ENCODE measurements at regions not wholly inside any gene's neighbourhood (a gene's known extent, or its start where the extent isn't known, plus 50 kb on each side); places are given as distances from the start of the nearest gene placed in this dataset.

DNA sequence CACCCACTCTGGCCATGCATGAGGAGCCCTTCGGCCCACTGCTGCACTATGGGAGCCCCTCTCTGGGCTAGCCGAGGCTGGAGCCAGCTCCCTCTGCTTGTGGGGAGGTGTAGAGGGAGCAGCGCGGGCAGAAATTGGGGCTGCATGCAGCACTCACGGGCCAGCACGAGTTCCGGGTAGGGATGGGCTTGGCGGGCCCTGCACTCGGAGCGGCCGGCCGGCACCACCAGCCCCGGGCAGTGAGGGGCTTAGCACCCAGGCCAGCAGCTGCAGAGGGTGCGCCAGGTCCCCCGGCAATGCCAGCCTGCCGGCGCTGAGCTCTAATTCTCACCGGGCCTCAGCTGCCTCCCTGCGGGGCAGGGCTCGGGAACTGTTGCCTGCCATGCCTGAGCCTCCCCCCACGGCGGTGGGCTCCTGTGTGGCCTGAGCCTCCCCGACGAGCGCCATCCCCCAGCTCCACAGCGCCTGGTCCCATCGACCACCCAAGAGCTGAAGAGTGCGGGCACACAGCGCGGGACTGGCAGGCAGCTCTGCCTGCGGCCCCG is 209.0 kb downstream of the LTN1 start:
- no peak for DNase-seq (ENCODE audit: low spot score)

DNA sequence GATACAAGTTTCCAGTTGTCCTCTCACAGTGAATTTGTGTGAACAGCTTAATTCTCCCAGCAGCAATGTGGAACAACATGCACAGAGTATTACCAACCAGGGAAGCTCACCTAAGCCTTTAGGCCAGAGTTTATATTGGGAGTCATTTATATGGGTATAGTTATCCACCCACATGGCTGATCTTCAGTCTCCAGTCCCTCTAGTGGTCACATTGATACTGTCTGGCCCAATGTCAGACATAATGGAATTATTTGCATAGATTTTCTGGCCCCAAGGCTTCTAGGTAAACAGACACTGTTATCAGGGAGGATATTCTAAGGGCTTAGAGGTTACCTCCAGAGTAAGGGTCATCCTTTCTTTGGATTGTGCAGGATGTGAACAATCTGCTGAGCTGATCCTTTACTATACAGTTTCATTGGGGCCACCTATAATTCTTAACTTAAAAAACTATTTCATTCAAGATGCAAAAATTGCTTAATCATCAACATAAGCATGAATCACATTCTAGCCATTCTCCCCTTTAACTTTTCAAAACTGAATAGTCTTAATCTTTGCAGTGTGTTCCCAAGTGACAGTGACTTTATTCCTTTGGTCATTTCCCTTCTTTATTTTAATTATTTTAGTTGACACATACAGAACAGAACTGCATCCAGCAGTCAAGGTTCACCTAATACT is 210.9 kb downstream of the LTN1 start:
- DNase-seq (ENCODE audit: low spot score), result no peak

GRCh38 chr21:28779914-28780313 is 212.8 kb downstream of the LTN1 start:
- DNase-seq (ENCODE audit: low spot score), result no peak

- DNase-seq (ENCODE audit: low spot score), result no peak
Observed at GRCh38 chr21:28776251-28776650, 216.4 kb downstream of the LTN1 start.

GRCh38 chr21:28775071-28775470 is 217.6 kb downstream of the LTN1 start:
- DNase-seq (ENCODE audit: low spot score), result no peak

GRCh38 chr21:28773036-28773435 is 219.6 kb downstream of the LTN1 start:
- DNase-seq (ENCODE audit: low spot score), result no peak

GRCh38 chr21:28771790-28772501 is 220.7 kb downstream of the LTN1 start:
- no peak for DNase-seq (ENCODE audit: low spot score)

GRCh38 chr21:28770867-28771661 is 221.6 kb downstream of the LTN1 start:
- DNase-seq (ENCODE audit: low spot score), result no peak

- DNase-seq (ENCODE audit: low spot score), result no peak
Observed at GRCh38 chr21:28769683-28770082, 223.0 kb downstream of the LTN1 start.

- no peak for DNase-seq (ENCODE audit: low spot score)
Observed at GRCh38 chr21:28768753-28769152, 223.9 kb downstream of the LTN1 start.

DNA sequence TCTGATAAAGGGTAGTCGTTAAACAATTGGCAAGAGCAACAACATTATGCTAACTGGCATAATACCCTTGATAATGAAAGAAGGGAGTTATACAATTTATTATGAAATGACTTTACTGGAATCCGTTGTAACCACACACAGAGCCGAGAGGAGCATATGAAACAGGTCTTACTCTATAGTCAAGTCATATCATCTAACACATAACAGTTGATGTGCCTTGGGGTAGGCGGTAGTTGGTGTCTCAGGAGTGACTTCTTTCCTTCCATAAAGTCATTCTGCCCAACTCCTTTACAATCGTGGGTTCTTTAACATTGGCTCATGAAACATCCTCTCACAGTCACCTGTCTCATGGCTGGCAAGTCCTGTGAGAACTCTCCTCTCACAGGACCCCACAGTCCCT is 225.2 kb downstream of the LTN1 start:
- no peak for DNase-seq (ENCODE audit: low spot score)

DNA sequence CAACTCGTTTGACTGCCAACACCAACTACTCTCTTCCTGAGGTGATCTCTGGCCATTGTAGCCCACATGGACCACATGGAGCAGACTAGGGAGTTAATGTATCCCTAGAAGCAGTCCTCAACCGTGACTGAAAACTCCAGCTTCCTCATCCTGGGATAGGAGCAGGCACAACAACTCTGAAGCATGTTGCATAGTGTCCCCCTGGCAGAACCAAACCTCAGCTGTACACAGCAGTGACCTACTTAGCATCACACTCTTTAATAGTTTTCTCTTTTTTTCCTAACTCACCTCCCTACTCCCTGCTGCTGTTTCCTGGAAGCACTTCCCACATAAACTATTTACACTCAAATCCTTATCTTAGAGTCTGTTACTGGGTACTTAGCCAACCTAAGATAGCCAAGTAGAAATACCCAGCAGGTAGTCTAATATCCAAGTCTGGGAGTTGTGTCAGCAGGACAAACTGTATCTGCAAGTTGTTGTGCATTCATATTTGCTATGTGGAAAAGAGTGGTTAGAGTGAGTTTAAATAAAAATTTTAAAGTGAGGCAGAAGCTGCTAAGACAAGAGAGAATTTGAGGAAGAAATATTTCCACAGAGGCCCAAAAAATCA is 228.8 kb downstream of the LTN1 start:
- DNase-seq (ENCODE audit: low spot score), result no peak

GRCh38 chr21:28762357-28762735 is 230.3 kb downstream of the LTN1 start:
- DNase-seq (ENCODE audit: low spot score), result no peak

DNA sequence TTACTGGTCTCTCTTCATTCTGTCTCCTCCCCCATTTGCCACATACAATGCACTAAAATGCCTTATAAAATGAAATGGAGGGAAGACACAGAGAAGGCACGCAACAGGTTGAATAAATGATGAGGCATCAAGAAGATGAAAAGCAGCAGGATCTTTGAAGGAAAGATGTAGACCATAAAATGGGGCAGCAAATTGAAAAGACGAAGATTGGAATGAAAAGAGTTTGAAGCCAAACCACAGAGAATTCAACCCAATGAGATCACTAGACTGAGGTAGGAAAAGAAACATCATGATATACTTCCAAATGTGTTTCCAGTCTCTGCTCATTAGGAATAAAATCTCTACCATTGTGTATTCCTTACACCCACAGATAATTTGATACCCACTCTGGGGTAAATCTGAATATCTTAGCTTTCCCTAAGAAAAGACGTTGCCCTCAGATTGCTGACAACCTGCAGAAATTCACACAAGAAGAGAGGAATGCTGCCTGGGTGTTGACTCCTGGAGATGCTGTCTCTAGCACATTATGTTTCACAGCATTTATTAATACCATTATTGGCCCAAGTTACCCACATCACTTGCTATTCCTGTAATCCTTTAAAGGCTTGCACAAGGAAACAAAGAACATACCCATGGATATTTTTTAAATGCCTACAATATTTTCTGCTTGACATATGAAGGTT is 230.9 kb downstream of the LTN1 start:
- DNase-seq (ENCODE audit: low spot score), result no peak

GRCh38 chr21:28758883-28759242 is 233.8 kb downstream of the LTN1 start:
- DNase-seq (ENCODE audit: low spot score), result no peak

DNA sequence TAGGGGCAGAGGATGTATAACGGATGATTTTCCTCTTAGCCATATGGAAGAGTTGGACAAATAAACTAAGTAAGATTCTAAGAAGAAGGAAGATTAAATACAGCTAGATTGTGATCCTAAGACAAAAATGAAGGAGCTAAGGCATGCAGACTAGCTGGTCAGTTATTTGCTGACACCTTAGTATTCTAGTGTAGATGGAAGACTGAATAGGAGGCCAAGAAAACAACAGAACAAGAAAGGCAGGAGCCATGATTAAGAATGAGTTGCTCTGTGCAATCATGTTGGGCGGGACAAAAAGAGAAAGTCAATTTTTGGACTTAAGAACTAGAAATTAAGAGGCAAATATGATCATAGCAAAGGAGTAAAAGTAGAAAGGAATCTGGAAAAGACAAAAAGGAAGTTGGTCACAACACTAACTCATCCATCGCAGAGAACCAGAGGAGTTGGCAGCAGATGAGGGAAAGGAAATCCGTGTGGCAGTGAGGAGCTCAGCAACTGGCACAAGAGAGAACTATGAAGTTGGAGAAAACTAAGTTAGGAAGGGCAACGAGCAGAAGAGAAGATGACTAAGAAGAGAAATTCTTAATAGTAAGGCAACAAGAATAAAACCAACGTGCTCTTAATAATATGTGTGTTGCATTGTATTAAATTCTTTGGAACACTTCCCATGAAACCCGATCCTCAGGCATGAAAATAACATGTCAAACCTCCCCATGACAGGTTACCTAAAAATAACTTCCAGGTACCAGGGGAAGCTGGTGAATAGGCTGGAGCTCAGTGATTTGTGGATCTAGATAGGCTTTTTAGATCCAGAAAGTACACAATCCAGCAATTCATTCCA is 234.4 kb downstream of the LTN1 start:
- no peak for DNase-seq (ENCODE audit: low spot score)

- no peak for DNase-seq (ENCODE audit: low spot score)
Observed at GRCh38 chr21:28754862-28755261, 237.8 kb downstream of the LTN1 start.

DNA sequence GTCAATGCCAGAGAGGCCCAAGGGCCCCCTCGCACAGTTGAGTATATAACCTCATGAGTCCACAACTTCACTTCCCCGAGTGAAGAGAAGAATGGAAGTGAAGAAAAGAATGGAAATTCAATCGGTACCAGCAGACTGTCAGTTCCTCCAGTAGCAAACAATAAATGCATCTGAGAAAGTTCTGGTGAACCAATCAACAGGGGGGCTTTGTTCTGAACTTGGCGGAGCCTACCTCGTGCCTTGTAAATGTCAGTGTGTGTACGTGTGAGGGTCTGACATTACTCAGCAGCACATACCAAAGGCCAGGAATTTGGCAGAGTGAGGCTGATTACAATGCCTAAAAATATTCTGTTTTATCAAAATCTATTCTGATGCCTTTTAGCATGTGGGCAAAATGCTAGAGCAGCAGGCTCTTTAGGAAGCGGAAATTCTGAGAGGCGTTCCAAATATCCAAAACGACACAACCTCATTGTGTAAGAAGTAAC is 238.5 kb downstream of the LTN1 start:
- no peak for DNase-seq (ENCODE audit: low spot score)

DNA sequence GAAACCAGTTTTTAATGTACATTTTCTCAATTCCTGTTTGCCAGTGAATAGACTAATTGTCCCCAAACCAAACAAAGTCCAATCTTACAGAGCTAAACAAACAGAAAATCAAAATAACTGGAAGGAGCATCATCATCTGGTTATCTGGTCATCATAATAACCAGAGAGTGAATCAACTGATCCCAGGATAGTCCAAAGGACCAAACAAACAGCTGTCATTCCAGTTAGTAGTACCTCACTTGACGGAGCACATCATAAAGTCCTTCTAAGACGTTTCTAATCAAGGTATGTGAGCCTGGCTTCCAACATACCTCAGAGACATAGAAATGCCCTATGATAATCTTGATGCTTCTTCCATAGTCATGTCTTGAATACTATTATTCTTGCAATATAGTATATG is 240.5 kb downstream of the LTN1 start:
- no peak for DNase-seq (ENCODE audit: low spot score)

- no peak for DNase-seq (ENCODE audit: low spot score)
Observed at GRCh38 chr21:28751176-28751575, 241.5 kb downstream of the LTN1 start.

DNA sequence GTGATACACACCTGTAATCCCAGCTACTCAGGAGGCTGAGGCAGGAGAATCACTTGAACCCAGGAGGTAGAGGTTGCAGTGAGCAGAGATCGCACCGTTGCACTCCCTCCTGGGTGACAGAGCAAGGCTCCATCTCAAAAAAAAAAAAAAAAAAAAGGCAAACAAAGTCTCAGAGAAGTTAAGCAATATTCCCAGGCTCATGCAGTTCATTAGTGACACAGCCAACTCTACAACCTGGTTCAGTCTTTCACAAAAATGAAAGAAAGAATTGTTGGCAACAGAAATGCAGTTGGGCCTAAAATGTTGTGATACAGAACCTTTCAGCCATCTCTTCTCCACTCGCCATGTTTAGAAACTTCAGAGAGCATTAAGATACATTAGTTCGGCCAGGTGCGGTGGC is 242.1 kb downstream of the LTN1 start:
- DNase-seq (ENCODE audit: low spot score), result no peak
